ENCODE measurements at regions not wholly inside any gene's neighbourhood (a gene's known extent, or its start where the extent isn't known, plus 50 kb on each side); places are given as distances from the start of the nearest gene placed in this dataset.

DNA sequence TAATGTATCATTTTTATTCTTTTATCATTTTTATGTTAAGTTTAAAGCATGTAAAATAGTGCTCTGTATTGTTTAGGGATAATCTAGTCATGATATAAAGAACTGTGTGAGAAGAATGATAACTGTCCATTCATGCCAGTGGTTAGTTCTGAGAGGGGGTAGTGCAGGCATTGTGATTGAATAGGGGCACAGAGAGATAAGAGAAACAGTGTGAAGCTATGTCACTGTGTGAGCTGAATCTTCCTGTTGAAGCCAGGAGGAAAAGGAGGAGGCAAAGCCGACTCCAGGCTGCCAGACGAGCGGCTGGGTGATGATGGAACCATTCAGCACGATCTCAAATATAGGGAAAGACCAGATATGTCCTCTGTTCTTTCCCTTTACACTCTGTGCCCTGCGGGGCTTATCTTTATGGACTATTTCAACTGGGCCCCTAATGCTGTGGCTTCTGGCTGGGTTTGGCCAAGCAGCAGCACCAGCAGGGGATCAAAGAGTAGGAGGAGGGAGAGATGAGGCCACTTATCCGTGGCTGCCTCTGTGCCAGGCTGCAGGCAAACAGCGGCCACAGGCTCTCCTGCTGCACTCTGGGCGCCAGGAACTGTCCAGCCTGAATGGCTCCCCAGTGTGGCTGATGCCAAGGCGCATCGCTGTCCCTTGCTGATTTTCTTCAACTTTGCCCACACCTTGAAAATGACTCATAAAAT lies 128.0 kb downstream of the SPP2 start:
- Histone ChIP-seq H3K27me3 (ENCODE audit: control insufficient read depth in 2 of 2, insufficient read depth in 2 of 2, low read length in 2 of 2) (no peaks in the 10 kb centered on the region), H4K20me1 (ENCODE audit: insufficient read depth, low read length) (no peaks in the 10 kb centered on the region), H3K4me1 (ENCODE audit: control insufficient read depth in 1 of 2, insufficient read depth in 2 of 2, low read length in 2 of 2) (no peaks in the 10 kb centered on the region), H3K36me3 (replicated peaks in 1 of 2; ENCODE audit: control insufficient read depth in 1 of 2, insufficient read depth in 2 of 2, low read length in 2 of 2) (no peaks in the 10 kb centered on the region), H3K9me3 (replicated peaks in 1 of 2; ENCODE audit: control insufficient read depth in 1 of 2, insufficient read depth in 1 of 2, low read length in 2 of 2) (no peaks in the 10 kb centered on the region), H2AFZ (ENCODE audit: insufficient read depth, low read depth, low read length, poor library complexity, severe bottlenecking) (no peak overlapping the region), H3K79me2 (ENCODE audit: insufficient read depth, low read length) (no peaks in the 10 kb centered on the region), H3K4me2 (replicated peaks; ENCODE audit: extremely low read depth, low read length, poor library complexity, severe bottlenecking) (no peak overlapping the region), H3K27ac (ENCODE audit: low read depth in 1 of 2, low read length in 2 of 2) (no peak overlapping the region), H3K4me3 (replicated peaks in 1 of 3; ENCODE audit: low read depth in 2 of 3, low read length in 3 of 3) (no peak overlapping the region), H3K9ac (ENCODE audit: insufficient read depth, low read length, poor library complexity, severe bottlenecking) (no peak overlapping the region)
- no peak overlapping the region for H3K27ac Mint-ChIP-seq
- no peaks in the 10 kb centered on the region for H3K9me3 Mint-ChIP-seq
- no peaks in the 10 kb centered on the region for H3K4me1 Mint-ChIP-seq
- peaks cover 5 to 12% (median 8%) of the 10 kb centered on the region in 3 donors for H3K27me3 Mint-ChIP-seq (ENCODE audit: low read depth in 3 of 3)
- no peaks in the 10 kb centered on the region for H3K36me3 Mint-ChIP-seq
- H3K4me3 Mint-ChIP-seq = peak overlapping the region in 1 of 2 donors; percentile 13
- intact Hi-C loops (cut with micrococcal nuclease) = no loop called here
- no peak for DNase-seq
- TF ChIP-seq, protein P1, sequence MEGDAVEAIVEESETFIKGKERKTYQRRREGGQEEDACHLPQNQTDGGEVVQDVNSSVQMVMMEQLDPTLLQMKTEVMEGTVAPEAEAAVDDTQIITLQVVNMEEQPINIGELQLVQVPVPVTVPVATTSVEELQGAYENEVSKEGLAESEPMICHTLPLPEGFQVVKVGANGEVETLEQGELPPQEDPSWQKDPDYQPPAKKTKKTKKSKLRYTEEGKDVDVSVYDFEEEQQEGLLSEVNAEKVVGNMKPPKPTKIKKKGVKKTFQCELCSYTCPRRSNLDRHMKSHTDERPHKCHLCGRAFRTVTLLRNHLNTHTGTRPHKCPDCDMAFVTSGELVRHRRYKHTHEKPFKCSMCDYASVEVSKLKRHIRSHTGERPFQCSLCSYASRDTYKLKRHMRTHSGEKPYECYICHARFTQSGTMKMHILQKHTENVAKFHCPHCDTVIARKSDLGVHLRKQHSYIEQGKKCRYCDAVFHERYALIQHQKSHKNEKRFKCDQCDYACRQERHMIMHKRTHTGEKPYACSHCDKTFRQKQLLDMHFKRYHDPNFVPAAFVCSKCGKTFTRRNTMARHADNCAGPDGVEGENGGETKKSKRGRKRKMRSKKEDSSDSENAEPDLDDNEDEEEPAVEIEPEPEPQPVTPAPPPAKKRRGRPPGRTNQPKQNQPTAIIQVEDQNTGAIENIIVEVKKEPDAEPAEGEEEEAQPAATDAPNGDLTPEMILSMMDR (IDR thresholded peaks at IDR 0.05) = no peak
- WGBS (ENCODE audit: insufficient coverage) = 51% methylated on average over 3 of the region's 10 CpGs

DNA sequence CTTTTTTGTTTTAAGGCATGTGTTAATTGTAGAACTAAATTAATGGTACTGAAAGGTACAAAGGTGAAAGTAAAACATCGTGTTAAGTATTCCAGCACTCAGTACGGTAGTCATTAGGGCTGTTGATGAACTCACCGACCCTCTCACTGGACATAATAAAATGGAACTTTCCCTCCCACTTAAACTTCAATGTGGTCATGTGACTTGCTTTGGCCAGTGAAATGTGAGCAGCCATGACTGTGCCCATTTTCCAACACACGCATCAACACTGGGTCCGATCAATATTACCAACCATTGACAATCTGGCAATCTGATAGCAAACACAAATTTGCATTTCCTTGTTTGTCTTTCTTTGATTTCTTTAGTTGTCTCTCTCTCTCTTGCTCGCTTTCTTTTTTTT lies 125.1 kb downstream of the SPP2 start:
- no peaks in the 10 kb centered on the region for H3K4me1 Mint-ChIP-seq
- no peak overlapping the region for H3K27ac ChIP-seq (ENCODE audit: low read depth in 1 of 2, low read length in 2 of 2)
- no peaks in the 10 kb centered on the region for H3K9me3 ChIP-seq (replicated peaks in 1 of 2; ENCODE audit: control insufficient read depth in 1 of 2, insufficient read depth in 1 of 2, low read length in 2 of 2)
- no peaks in the 10 kb centered on the region for H3K36me3 ChIP-seq (replicated peaks in 1 of 2; ENCODE audit: control insufficient read depth in 1 of 2, insufficient read depth in 2 of 2, low read length in 2 of 2)
- WGBS (ENCODE audit: insufficient coverage) = 95% methylated on average over 3 of the region's 6 CpGs
- H3K36me3 Mint-ChIP-seq = no peaks in the 10 kb centered on the region
- TF ChIP-seq, protein P1 (IDR thresholded peaks at IDR 0.05) = no peak
- no peak overlapping the region for H3K4me3 Mint-ChIP-seq
- intact Hi-C loops (cut with micrococcal nuclease) = no loop called here
- no peaks in the 10 kb centered on the region for H3K9me3 Mint-ChIP-seq
- no peak overlapping the region for H3K4me3 ChIP-seq (replicated peaks in 1 of 3; ENCODE audit: low read depth in 2 of 3, low read length in 3 of 3)
- DNase-seq = no peak
- H3K27ac Mint-ChIP-seq = no peak overlapping the region
- H3K27me3 ChIP-seq (ENCODE audit: control insufficient read depth in 2 of 2, insufficient read depth in 2 of 2, low read length in 2 of 2) = no peaks in the 10 kb centered on the region
- H2AFZ ChIP-seq (ENCODE audit: insufficient read depth, low read depth, low read length, poor library complexity, severe bottlenecking) = no peak overlapping the region
- H3K27me3 Mint-ChIP-seq (ENCODE audit: low read depth in 3 of 3) = peaks cover 3 to 12% (median 8%) of the 10 kb centered on the region in 3 donors
- no peak overlapping the region for H3K9ac ChIP-seq (ENCODE audit: insufficient read depth, low read length, poor library complexity, severe bottlenecking)
- H3K4me2 ChIP-seq (replicated peaks; ENCODE audit: extremely low read depth, low read length, poor library complexity, severe bottlenecking) = no peak overlapping the region
- no peaks in the 10 kb centered on the region for H3K79me2 ChIP-seq (ENCODE audit: insufficient read depth, low read length)
- no peaks in the 10 kb centered on the region for H4K20me1 ChIP-seq (ENCODE audit: insufficient read depth, low read length)
- H3K4me1 ChIP-seq (ENCODE audit: control insufficient read depth in 1 of 2, insufficient read depth in 2 of 2, low read length in 2 of 2) = no peaks in the 10 kb centered on the region
